Activated CD8-positive, alpha-beta T cell treated with anti-CD3 and anti-CD28 coated beads for 36 hours (primary cell): ENCODE measurements at regions not wholly inside any gene's neighbourhood (a gene's known extent, or its start where the extent isn't known, plus 50 kb on each side); places are given as distances from the start of the nearest gene placed in this dataset.

ENCODE experiments used
- ATAC-seq: fragments of 200-7000 bp; cut with Tn5 transposase; one replicate; pipeline ENCODE4 v1.10.0; 2021; ENCODE audit warnings: mild to moderate bottlenecking, moderate library complexity
- CTCF ChIA-PET: fragments of 350-600 bp; sonication (Branson Sonifier 250); formaldehyde crosslinking; loops from one replicate; lab custom pipeline; 2021; ENCODE audit warnings: antibody characterized with exemption; lab: Charles Lee
- POLR2A ChIA-PET: fragments of 350-600 bp; sonication (Branson Sonifier 250); formaldehyde crosslinking; loops from one replicate; lab custom pipeline; 2021; ENCODE audit warnings: antibody characterized with exemption; lab: Charles Lee
- DNase-seq: peaks from one replicate; pipeline ENCODE4 v3.0.0-alpha.2; 2020
- H3K27ac Mint-ChIP-seq: one replicate; pipeline ENCODE4 v1.8.0; 2021; ENCODE audit warnings: mild to moderate bottlenecking, mixed read lengths
- H3K27me3 Mint-ChIP-seq: one replicate; pipeline ENCODE4 v1.8.0; 2021; ENCODE audit warnings: mixed read lengths
- H3K36me3 Mint-ChIP-seq: one replicate; pipeline ENCODE4 v1.8.0; 2021; ENCODE audit warnings: low read depth, mixed read lengths
- H3K4me1 Mint-ChIP-seq: one replicate; pipeline ENCODE4 v1.8.0; 2021; ENCODE audit warnings: low read depth, mixed read lengths
- H3K4me3 Mint-ChIP-seq: one replicate; pipeline ENCODE4 v1.8.0; 2021; ENCODE audit warnings: mild to moderate bottlenecking, moderate library complexity, mixed read lengths
- H3K9me3 Mint-ChIP-seq: one replicate; pipeline ENCODE4 v1.8.0; 2021; ENCODE audit warnings: mixed read lengths
- intact Hi-C: fragments of 100-400 bp; cut with micrococcal nuclease; formaldehyde crosslinking; loops from one replicate; pipeline ENCODE4 v1.10.0; 2022
- TF ChIP-seq, protein P1 (sequence below): fragments of 200-600 bp; IDR thresholded peaks from one replicate; pipeline ENCODE4 v1.8.0; 2022; ENCODE audit warnings: antibody characterized with exemption, mild to moderate bottlenecking

DNA sequence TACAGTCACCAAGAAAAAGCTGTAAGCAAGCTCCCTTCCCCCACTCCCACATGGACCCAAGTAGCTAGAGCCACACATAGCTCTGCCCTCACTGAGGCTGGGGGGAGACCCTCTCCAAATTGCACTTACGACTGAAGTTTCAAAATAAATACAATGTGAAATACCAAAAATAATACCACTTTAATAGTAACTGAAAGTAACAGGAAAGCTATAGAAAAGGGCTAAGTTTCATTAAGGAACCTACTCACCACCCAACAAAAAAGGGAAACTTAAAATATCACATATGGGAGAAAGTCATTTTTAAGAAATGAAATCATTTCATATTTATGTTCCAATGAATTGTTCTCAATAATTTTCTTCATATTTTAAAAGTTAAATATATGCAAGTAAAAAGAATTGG is 130.4 kb upstream of the UBE2E2 start:
- Mint-ChIP-seq H3K27me3 (no peaks in the 10 kb centered on the region), H3K27ac (no peak overlapping the region), H3K9me3 (no peaks in the 10 kb centered on the region), H3K36me3 (no peaks in the 10 kb centered on the region), H3K4me1 (no peaks in the 10 kb centered on the region), H3K4me3 (no peak overlapping the region)
- TF ChIP-seq, protein P1, sequence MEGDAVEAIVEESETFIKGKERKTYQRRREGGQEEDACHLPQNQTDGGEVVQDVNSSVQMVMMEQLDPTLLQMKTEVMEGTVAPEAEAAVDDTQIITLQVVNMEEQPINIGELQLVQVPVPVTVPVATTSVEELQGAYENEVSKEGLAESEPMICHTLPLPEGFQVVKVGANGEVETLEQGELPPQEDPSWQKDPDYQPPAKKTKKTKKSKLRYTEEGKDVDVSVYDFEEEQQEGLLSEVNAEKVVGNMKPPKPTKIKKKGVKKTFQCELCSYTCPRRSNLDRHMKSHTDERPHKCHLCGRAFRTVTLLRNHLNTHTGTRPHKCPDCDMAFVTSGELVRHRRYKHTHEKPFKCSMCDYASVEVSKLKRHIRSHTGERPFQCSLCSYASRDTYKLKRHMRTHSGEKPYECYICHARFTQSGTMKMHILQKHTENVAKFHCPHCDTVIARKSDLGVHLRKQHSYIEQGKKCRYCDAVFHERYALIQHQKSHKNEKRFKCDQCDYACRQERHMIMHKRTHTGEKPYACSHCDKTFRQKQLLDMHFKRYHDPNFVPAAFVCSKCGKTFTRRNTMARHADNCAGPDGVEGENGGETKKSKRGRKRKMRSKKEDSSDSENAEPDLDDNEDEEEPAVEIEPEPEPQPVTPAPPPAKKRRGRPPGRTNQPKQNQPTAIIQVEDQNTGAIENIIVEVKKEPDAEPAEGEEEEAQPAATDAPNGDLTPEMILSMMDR, result no peak
- POLR2A ChIA-PET, result no interaction called here
- ATAC-seq, result no peak
- no peak for DNase-seq
- intact Hi-C loops, result no loop called here
- CTCF ChIA-PET, result no interaction called here

DNA sequence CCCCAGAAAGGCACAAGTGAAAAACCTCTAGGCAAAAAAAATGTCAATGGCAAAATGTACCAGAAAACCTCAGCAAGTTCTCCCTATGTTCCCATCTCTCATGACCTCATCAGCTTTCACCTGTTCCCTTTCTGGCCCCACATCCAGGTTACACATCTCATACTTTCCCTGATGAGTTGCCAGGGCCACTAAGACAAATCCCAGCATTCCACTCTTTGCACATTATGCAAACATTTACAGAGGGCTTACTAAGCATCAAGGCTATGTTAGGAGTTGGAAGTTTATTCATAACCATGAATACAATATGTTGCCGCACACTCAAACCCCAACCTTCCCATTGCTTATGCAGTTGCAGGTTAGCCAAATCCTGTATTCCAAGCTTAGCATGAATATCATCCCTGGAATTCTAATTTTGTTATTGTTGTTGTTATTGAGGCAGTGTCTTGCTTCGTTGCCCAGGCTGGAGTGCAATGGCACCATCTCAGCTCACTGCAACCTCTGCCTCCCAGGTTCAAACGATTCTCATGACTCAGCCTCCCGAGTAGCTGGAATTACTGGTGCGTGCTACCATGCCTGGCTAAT is 129.3 kb upstream of the UBE2E2 start:
- intact Hi-C loops, result no loop called here
- H3K4me1 Mint-ChIP-seq, result no peaks in the 10 kb centered on the region

DNA sequence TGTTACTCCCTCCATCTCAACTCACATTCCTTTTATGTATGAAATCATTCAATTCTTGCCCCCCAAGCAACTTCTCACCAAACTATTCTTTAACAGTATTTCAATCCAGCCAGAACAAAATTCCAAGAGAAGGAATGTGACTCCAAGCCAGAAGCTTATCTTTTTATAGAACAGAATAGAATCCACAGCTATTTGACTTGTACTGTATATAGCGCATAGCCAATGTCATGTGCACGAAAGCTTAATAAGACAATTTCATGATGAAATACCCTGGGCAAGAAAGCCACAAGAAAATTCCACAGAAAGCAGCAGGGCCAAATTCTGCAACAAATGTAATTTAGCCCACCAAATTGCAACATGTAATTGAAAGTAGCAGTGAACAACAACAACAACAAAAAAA is 127.6 kb upstream of the UBE2E2 start:
- POLR2A ChIA-PET, result no interaction called here
- CTCF ChIA-PET, result no interaction called here
- no peak for ATAC-seq

More for the DNA sequence above, 129.3 kb upstream of the UBE2E2 start:
- CTCF ChIA-PET, result no interaction called here
- ATAC-seq (no peak), DNase-seq (no peak)
- Mint-ChIP-seq H3K4me3 (no peak overlapping the region), H3K36me3 (no peaks in the 10 kb centered on the region), H3K27me3 (no peaks in the 10 kb centered on the region), H3K27ac (no peak overlapping the region), H3K9me3 (no peaks in the 10 kb centered on the region)
- TF ChIP-seq, protein P1, result no peak
- POLR2A ChIA-PET, result no interaction called here

DNA sequence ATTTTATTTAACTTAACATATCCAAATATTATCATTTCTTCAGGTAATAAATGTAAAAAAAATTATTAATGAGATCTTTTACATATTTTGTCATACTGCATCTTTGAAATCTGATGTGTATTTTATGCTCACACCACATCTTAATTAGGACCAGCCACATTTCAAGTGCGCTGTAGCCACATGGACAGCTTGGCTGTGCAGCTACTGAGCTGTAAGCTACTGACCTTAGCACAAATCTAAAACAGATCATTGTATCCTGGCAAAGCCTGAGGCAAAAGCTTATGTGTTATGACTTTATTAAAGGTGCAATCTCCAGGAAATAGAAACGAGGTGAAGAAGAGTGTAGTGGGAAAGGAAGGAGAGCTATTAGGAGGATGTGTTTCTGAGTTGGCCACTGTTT is 126.7 kb upstream of the UBE2E2 start:
- ATAC-seq (no peak), DNase-seq (no peak)
- CTCF ChIA-PET, result no interaction called here
- Mint-ChIP-seq H3K9me3 (no peaks in the 10 kb centered on the region), H3K36me3 (no peaks in the 10 kb centered on the region), H3K27ac (no peak overlapping the region), H3K4me3 (no peak overlapping the region), H3K4me1 (peaks cover 5% of the 10 kb centered on the region), H3K27me3 (no peaks in the 10 kb centered on the region)
- POLR2A ChIA-PET, result no interaction called here
- TF ChIP-seq, protein P1, result no peak
- intact Hi-C loops, result no loop called here

More for the DNA sequence above, 127.6 kb upstream of the UBE2E2 start:
- TF ChIP-seq, protein P1, result no peak
- Mint-ChIP-seq H3K27ac (no peak overlapping the region), H3K27me3 (no peaks in the 10 kb centered on the region), H3K4me1 (peaks cover 5% of the 10 kb centered on the region), H3K9me3 (no peaks in the 10 kb centered on the region), H3K4me3 (no peak overlapping the region), H3K36me3 (no peaks in the 10 kb centered on the region)
- intact Hi-C loops, result no loop called here
- no peak for DNase-seq

DNA sequence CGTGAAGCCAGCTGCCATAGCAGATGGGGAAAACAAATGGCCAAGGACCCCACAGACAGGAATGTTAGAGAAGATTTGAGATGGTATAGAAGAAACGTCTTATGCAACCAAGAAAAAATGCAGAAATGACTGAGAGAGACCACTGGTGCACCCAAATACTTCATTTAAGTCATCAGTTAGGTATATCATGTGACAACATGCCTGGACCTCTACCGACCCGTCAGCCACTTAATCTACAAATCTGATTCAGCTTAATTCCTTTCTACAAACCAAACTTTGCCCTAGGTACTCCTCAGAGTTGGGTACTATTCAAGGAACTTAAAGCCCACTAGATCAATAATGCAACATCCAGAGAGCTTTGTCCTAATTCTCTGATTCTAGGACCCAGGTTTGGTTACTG is 126.0 kb upstream of the UBE2E2 start:
- Mint-ChIP-seq H3K9me3 (no peaks in the 10 kb centered on the region), H3K36me3 (no peaks in the 10 kb centered on the region), H3K4me1 (peaks cover 5% of the 10 kb centered on the region), H3K27me3 (no peaks in the 10 kb centered on the region), H3K27ac (no peak overlapping the region), H3K4me3 (no peak overlapping the region)
- POLR2A ChIA-PET, result no interaction called here
- CTCF ChIA-PET, result no interaction called here
- ATAC-seq (no peak), DNase-seq (no peak)
- intact Hi-C loops, result no loop called here
- TF ChIP-seq, protein P1, result no peak
